GM23338 (cell line): ENCODE measurements at regions not wholly inside any gene's neighbourhood (a gene's known extent, or its start where the extent isn't known, plus 50 kb on each side); places are given as distances from the start of the nearest gene placed in this dataset.
A peak's percentile ranks its signal among the peaks of the same experiment; 100 is the strongest.

Experiments used
- ATAC-seq: fragments of 200-7000 bp; cut with Tn5 transposase; 3 replicates; pipeline ENCODE4 v1.9.1; 2020
- DNase-seq: peaks from one replicate; pipeline ENCODE4 v3.0.0-alpha.2; 2015; ENCODE audit warnings: low spot score
- H2AFZ ChIP-seq: fragments of 200-600 bp; sonication (generic); 2 replicates; pipeline ENCODE4 v1.8.0; 2016; ENCODE audit warnings: antibody characterized with exemption, mild to moderate bottlenecking, moderate library complexity
- H3F3A ChIP-seq: fragments of 200-600 bp; sonication (generic); replicated peaks from 2 replicates; pipeline ENCODE4 v1.8.0; 2017; ENCODE audit warnings: antibody characterized with exemption, mixed run types, low read depth
- H3K27ac ChIP-seq: fragments of 200-600 bp; sonication (generic); 2 replicates; pipeline ENCODE4 v1.6.1; 2016; ENCODE audit warnings: low read depth
- H3K27me3 ChIP-seq: fragments of 200-600 bp; sonication (generic); 2 replicates; pipeline ENCODE4 v1.8.0; 2016; ENCODE audit warnings: mild to moderate bottlenecking, mixed run types, moderate library complexity; ENCODE audit not compliant: insufficient read depth
- H3K36me3 ChIP-seq: fragments of 200-600 bp; sonication (generic); 2 replicates; pipeline ENCODE4 v1.8.0; 2016; ENCODE audit warnings: mild to moderate bottlenecking; ENCODE audit not compliant: insufficient read depth
- H3K4me1 ChIP-seq: fragments of 200-600 bp; sonication (generic); 2 replicates; pipeline ENCODE4 v1.8.0; 2016; ENCODE audit warnings: mild to moderate bottlenecking, moderate library complexity; ENCODE audit not compliant: insufficient read depth
- H3K4me2 ChIP-seq: fragments of 200-600 bp; sonication (generic); 2 replicates; pipeline ENCODE4 v1.7.1; 2017; ENCODE audit warnings: mixed run types
- H3K4me3 ChIP-seq: fragments of 200-600 bp; sonication (generic); 2 replicates; pipeline ENCODE4 v1.6.1; 2016; ENCODE audit warnings: mixed run types
- H3K79me2 ChIP-seq: fragments of 200-600 bp; sonication (generic); replicated peaks from 2 replicates; pipeline ENCODE4 v1.8.0; 2017; ENCODE audit warnings: mild to moderate bottlenecking; ENCODE audit not compliant: insufficient read depth
- H3K9me2 ChIP-seq: fragments of 200-600 bp; sonication (generic); 2 replicates; pipeline ENCODE4 v1.8.0; 2017; ENCODE audit not compliant: insufficient read depth
- H4K20me1 ChIP-seq: fragments of 200-600 bp; sonication (generic); replicated peaks from 2 replicates; pipeline ENCODE4 v1.8.0; 2017; ENCODE audit warnings: mild to moderate bottlenecking; ENCODE audit not compliant: insufficient read depth
- H3K27ac Mint-ChIP-seq: 2 replicates; pipeline ENCODE4 v1.8.0; 2020; ENCODE audit warnings: inconsistent platforms, mild to moderate bottlenecking, moderate library complexity, mixed read lengths
- H3K27me3 Mint-ChIP-seq: 3 replicates; pipeline ENCODE4 v1.8.0; 2022; ENCODE audit warnings: low read depth, mild to moderate bottlenecking, moderate library complexity, mixed read lengths, inconsistent platforms; ENCODE audit not compliant: insufficient read depth, poor library complexity
- H3K36me3 Mint-ChIP-seq: 3 replicates; pipeline ENCODE4 v1.8.0; 2021; ENCODE audit warnings: low read depth, mild to moderate bottlenecking, inconsistent platforms, moderate library complexity, mixed read lengths
- H3K4me1 Mint-ChIP-seq: 3 replicates; pipeline ENCODE4 v1.8.0; 2020; ENCODE audit warnings: mild to moderate bottlenecking, inconsistent platforms, mixed read lengths
- H3K4me3 Mint-ChIP-seq: 3 replicates; pipeline ENCODE4 v1.8.0; 2021; ENCODE audit warnings: moderate library complexity, mild to moderate bottlenecking, inconsistent platforms, mixed read lengths
- H3K9me3 Mint-ChIP-seq: 3 replicates; pipeline ENCODE4 v1.8.0; 2020; ENCODE audit warnings: moderate library complexity, mild to moderate bottlenecking, inconsistent platforms, mixed read lengths
- CREB1 ChIP-seq: fragments of 250-450 bp; sonication (Bioruptor Pico); IDR thresholded peaks from 2 replicates; pipeline ENCODE4 v1.5.0; 2020; ENCODE audit warnings: low read depth, mild to moderate bottlenecking, moderate library complexity
- CTCF ChIP-seq, 2 experiments: fragments of 200-600 bp in 1 of 2; sonication (generic) in 1 of 2; conservative IDR thresholded peaks; 2 replicates each; pipeline versions ENCODE4 v1.5.1 to v1.6.1; 2016 to 2017; ENCODE audit warnings: antibody characterized with exemption in 2 of 2, low read depth in 2 of 2, mild to moderate bottlenecking in 2 of 2, moderate library complexity in 1 of 2
- ETS1 ChIP-seq: IDR thresholded peaks from 2 replicates; pipeline ENCODE4 v1.6.1; 2016; ENCODE audit warnings: antibody characterized with exemption
- EZH2 ChIP-seq: fragments of 200-600 bp; sonication (generic); IDR thresholded peaks from one replicate; pipeline ENCODE4 v1.8.0; 2017; ENCODE audit warnings: antibody characterized with exemption, mild to moderate bottlenecking, low read depth; ENCODE audit not compliant: unreplicated experiment
- EZH2phosphoT487 ChIP-seq: fragments of 200-600 bp; sonication (generic); IDR thresholded peaks from one replicate; pipeline ENCODE4 v1.8.1; 2018; ENCODE audit warnings: antibody characterized with exemption; ENCODE audit not compliant: unreplicated experiment
- JUNB ChIP-seq: IDR thresholded peaks from one replicate; pipeline ENCODE4 v1.6.1; 2016; ENCODE audit warnings: antibody characterized with exemption; ENCODE audit not compliant: unreplicated experiment
- NANOG ChIP-seq: IDR thresholded peaks from 2 replicates; pipeline ENCODE4 v1.6.1; 2016; ENCODE audit warnings: antibody characterized with exemption, borderline replicate concordance
- POLR2AphosphoS5 ChIP-seq: IDR thresholded peaks from 2 replicates; pipeline ENCODE4 v1.6.1; 2016; ENCODE audit warnings: antibody characterized with exemption, low read depth
- REST ChIP-seq: IDR thresholded peaks from one replicate; pipeline ENCODE4 v1.6.1; 2018; ENCODE audit warnings: antibody characterized with exemption; ENCODE audit not compliant: unreplicated experiment
- STAT1 ChIP-seq: IDR thresholded peaks from one replicate; pipeline ENCODE4 v1.6.1; 2016; ENCODE audit warnings: antibody characterized with exemption; ENCODE audit not compliant: unreplicated experiment
- ZNF114 ChIP-seq: fragments of 250-450 bp; sonication (Bioruptor Pico); IDR thresholded peaks from 2 replicates; pipeline ENCODE4 v1.5.0; 2020; ENCODE audit warnings: mild to moderate bottlenecking, moderate library complexity
- ZNF331 ChIP-seq: fragments of 250-450 bp; sonication (Bioruptor Pico); IDR thresholded peaks from 2 replicates; pipeline ENCODE4 v1.5.0; 2020; ENCODE audit warnings: low read depth, mild to moderate bottlenecking, moderate library complexity
- ZNF462 ChIP-seq: fragments of 250-450 bp; sonication (Bioruptor Pico); IDR thresholded peaks from 2 replicates; pipeline ENCODE4 v1.5.0; 2020; ENCODE audit warnings: mild to moderate bottlenecking, moderate library complexity

- no peaks in the 10 kb centered on the region; the same call in 1 of the 2 replicates for H3K36me3 ChIP-seq
- Mint-ChIP-seq H3K27ac (no peak overlapping the region), H3K27me3 (peaks cover 4% of the 10 kb centered on the region), H3K4me1 (peaks cover 32% of the 10 kb centered on the region), H3K36me3 (no peaks in the 10 kb centered on the region), H3K4me3 (no peak overlapping the region), H3K9me3 (no peaks in the 10 kb centered on the region)
- H3K4me3 ChIP-seq: no peak overlapping the region
- H4K20me1 ChIP-seq: no peaks in the 10 kb centered on the region
- DNase-seq: no peak
- peaks cover 3% of the 10 kb centered on the region for H3K9me2 ChIP-seq
- H2AFZ ChIP-seq: peak overlapping the region; percentile 75; the same call in 1 of the 2 replicates
- TF ChIP-seq POLR2AphosphoS5: no peak
- no peak for TF ChIP-seq REST
- no peak for TF ChIP-seq EZH2
- TF ChIP-seq ETS1: no peak
- TF ChIP-seq JUNB: no peak
- TF ChIP-seq STAT1: no peak
- no peak for TF ChIP-seq NANOG
- no peak for TF ChIP-seq CREB1 (CRISPR knock-in tag)
- TF ChIP-seq CTCF (conservative IDR thresholded peaks at IDR 0.05; ENCODE audit: low read depth in 2 of 2): no peak
- no peak for TF ChIP-seq ZNF331 (CRISPR knock-in tag)
- TF ChIP-seq EZH2phosphoT487: no peak
- TF ChIP-seq ZNF114 (CRISPR knock-in tag): no peak
- TF ChIP-seq ZNF462: no peak
- no peaks in the 10 kb centered on the region for H3K27me3 ChIP-seq
- H3K4me1 ChIP-seq: peaks cover 33% of the 10 kb centered on the region
- no peak for ATAC-seq
- H3F3A ChIP-seq: no peaks in the 10 kb centered on the region
- no peak overlapping the region for H3K27ac ChIP-seq
- no peak overlapping the region for H3K4me2 ChIP-seq
- no peaks in the 10 kb centered on the region for H3K79me2 ChIP-seq
Measured at GRCh38 chr13:106686163-106686562, 118.2 kb upstream of the ARGLU1 start.
